HG02981 (cell line): ENCODE measurements at regions not wholly inside any gene's neighbourhood (a gene's known extent, or its start where the extent isn't known, plus 50 kb on each side); places are given as distances from the start of the nearest gene placed in this dataset.

Experiments used
- ATAC-seq: cut with Tn5 transposase; IDR thresholded peaks from one replicate; pipeline ENCODE4 v1.9.1; 2021; ENCODE audit warnings: mild to moderate bottlenecking, moderate library complexity; ENCODE audit not compliant: unreplicated experiment

DNA sequence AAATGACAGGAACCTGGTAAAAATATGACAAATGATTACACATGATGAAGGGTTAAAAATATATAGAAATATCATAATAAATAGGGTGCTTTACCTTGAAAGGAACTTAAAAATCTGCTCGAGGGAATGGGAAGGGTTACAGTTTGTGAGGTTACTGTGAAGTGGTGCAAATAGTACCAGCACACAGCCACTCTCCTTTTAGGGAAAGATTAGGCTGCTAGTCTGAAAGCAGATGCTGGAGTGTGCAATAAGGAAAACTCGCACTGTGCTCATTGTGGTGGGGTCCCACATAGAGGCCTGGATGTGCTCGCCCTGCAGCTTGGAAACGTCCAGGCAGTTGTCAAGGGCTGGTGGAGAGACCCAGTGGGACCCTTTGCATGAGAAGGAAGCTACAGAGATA, 145.9 kb upstream of the TBX20 start:
- ATAC-seq: no peak

DNA sequence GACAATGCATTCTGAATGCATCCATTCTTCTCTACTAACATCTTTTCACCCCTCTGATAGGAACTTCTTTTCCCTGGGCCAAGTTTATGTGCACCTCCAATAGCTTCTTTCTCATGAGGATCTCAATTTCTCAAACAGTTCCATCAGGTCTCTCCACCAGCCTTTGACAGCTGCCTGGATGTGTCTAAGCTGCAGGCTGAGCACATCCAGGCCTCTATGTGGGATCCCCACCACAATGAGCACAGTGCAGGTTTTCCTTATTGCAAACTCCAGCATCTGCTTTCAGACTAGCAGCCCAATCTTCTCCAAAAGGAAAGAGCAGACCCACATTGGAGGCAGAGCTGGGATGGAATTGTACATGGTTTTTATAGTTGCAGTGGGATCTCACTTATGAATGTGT, 145.3 kb upstream of the TBX20 start:
- ATAC-seq: no peak

DNA sequence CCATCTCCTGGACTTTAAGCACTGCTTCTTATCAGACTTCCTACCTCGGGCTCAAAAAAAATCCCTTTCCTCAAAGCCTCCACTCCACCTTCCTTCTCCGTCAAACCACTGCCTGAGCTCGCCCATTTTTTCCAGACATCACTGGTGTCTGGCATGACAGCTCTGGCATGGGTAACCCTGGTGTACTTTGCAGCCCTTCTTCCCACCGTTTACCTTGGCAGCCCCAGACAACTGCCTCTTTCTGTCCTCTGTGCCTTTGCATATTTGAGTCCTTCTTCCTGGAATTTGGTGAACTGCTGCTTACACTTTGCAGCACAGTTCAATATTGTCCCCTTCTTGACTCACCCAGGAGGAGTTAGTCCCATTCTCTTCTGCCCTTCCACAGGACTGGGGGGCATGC, 144.6 kb upstream of the TBX20 start:
- no peak for ATAC-seq

DNA sequence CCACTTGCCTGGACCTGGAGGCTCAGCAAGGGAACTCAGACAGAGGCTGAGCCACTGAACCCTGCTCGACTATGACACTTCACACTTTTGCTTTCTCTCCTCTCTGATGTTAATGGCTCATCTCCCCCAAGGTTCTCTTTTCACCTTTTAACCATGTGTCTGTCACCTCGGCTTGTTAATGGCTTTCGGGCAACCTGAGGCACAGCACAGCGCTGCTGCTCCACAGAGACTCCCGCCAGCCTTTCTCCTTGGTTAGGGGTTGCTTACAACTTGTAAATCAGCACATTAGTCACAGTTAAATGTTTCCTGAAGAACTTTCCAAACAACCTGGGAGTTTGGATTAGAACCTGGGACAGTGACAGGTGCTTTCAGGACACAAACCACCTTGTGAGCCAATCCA, 136.2 kb upstream of the TBX20 start:
- ATAC-seq: no peak

DNA sequence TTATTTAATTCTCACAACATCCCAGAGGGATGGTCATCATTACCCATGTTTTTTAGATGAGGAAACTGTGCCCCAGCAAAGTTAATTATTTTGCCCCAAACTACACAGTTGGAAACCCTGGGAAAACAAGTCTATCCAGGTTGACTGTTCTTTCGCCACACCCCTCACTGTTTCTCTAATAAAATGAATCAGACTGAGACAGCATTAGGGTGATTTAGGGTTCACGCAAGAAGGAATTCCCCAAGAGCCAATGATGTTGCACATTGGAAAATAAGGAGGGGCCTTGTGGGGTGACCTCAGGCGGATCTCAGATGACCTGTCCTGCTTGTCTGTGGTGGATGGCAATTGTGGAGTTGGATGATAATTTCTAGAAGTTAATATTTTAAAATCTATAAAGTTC, 135.7 kb upstream of the TBX20 start:
- ATAC-seq: no peak

DNA sequence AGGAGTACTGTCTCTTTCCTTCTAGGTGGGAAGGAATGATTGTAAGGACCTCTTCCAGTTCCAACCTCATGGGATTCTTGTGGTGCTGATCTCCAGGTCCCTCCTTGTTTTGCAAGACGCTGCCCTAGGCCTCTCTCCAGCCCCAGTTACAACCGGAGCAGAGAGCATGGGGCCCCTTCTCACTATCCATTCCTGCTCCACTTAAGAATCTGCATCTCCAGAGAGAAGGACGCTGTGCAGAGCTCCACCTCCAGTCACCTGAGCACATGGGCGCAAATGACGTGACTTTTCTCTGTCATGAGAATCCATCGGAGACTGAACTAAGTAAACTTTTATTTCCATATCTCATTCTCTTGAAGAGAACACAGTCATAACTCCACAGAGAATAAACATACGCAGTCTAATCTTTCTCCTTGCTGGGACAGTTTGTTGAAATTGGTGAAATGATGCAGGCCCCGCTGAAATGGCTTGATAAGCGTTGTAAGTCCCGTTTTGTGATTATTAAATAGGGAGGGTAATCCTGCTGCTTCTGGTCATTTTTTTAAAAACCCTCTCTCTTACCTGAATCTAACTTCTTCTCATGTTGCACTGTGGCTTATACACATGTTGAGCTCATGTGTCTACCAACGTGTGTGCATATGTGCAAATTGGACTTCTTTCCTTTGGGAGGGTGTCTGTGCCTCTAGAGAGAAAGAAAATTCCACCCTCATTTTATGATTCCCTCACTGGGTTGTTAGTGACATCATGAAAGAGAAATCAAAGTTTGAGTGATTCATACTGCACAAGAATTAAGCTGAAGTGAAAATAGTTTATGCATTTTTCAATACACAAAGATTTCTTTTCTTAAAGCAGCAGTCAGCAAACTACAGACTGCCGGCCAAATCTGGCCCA, 133.2 kb upstream of the TBX20 start:
- ATAC-seq: no peak

DNA sequence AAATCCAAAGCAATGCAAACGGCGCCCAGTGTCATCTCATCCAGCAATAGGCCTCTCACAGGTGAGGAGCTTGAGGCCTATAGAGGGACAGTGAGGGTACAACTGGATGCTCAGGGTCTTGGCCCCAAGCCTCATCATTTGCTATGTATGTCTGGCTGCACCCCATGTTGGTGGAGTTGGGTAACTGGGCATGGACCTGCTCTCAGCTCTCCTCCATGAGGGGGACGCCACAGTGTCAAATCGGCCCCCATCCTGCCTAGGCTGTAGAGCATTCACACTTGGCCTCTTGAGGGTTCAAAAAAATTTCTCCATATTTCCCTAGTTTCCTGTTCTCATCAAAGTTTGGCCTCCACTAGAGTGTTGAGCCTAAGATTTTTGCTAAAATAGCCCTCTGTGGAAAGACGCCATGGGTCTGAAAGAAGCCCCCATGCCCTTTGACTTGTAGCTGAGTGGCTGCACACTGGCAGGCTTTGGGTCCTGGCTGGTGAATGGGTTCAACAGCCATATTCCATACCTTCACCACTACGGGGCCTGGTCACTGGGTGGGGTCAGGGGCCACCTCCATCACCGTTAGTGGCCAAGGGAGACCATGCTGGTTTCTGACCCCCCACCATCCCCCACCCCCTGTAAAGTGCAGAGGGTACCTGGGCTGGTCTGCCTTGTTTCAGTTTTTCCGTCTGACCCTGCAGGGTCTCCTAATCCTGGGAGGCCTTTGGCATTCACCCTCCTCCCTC, 132.3 kb upstream of the TBX20 start:
- no peak for ATAC-seq

DNA sequence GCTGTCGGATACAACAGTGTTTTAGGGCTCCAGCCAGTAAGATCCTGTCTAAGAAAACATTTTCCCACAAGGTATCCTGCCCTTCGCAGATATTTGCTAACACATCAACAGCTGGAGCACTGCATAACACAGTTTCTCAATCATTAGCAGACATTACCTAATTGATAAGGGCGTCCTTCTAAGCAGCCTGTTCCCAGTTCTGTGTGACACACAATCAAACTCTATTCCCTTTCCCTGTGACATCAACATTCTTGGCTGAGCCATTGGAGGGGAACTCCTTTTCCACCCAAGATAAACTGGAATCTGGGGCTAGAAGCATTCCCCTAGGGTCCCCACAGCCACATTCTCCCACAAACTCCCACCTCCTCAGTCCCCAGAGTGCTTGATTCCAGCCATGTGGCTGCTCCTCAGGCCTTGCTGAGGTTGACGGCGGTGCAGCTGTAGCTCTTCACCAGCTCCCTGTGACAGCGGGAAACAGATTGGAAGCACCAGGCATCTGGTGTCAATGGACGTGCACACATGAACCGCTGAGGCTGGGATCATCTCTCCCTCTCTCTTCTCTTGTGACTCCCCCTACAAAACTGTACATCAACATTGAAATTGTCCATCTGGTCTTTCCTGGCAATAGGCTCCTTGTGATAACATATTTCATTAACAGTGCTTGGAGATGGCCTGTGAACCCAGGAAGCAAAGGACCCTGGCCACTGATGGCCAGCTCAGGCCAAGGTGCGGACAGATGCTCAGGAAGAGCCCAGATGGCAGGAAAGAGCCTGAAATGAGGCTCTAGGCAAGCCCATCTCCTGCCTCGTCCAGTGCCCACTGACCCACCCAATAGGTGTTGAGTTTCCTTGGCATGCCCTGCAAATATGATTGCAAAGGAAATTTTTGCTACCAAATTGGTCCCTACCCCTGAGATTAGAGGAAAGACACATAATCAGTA, 131.1 kb upstream of the TBX20 start:
- ATAC-seq: no peak

DNA sequence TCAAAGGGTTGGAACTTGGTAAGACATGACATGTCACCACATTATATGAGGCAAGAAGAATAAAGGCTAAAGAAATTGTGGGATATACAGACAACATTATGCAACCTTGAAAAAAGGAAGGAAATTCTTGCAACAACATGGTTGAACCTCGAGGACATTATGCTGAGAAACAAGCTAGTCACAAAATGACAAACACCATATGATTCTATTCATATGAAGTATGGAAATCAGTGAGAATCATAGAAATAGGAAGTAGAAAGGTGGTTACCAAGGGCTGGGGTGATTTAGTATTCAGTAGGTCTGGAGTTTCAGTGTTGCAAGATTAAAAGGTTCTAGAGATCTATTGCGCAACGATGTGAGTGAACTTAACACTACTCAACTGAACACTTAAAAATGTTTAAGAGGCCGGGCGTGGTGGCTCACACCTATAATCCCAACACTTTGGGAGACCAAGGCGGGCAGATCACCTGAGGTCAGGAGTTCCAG, 126.9 kb upstream of the TBX20 start:
- ATAC-seq: no peak

DNA sequence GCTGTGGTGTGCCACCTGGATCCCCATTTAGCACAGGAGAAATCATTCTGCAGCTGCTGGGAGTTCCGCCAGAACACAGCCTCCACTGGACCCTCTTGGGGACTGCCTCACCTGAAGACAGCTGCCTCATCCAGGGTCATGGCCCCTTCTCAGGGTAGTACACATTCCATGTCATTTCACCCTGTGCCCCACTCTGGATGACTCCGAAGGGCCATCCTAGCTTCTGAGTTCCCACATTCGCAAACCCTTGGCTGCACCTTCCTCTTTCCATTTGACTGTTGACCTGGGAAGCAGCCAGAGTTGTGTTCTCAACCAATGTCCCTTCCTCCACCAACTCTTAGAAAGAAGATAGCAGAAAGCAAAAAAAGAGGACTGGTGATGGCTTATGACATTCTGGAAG, 125.6 kb upstream of the TBX20 start:
- ATAC-seq: no peak

DNA sequence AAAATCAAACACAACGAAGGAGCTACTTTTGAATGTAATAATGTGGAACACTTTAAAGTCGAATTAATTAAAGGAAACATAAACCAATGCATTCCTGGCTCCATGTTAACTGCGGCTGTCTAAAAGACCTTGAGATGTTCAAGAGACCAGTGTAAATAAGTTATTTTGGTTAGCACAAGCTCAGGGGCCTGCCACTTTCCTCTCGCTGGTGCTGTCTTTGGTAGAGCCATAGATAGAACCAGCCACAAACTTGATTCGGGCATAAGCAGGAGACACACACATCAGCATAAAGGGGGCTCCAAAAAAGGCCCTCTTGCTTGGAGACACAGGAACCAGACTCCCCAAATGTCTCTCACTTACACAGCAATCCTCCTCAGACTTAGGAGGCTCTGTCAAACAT, 121.6 kb upstream of the TBX20 start:
- no peak for ATAC-seq

DNA sequence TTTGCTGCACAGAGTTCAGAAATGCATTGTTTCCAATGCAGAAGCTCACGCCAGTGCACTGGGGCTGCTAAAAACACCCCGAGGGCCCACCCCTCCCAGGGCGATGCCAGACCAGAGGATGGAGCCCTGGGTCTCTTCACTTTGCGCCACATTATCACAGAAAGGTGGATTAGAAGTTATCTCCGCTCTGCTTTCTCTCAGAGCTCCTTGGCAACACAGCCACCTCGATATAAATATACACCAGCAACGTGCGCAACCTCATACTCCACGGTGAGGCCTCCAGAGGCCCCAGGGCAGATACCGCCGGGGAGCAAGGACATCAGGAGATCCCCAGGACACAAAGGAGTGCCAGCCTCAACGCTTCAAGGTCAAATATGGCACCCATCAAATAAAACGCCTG, 121.0 kb upstream of the TBX20 start:
- no peak for ATAC-seq

DNA sequence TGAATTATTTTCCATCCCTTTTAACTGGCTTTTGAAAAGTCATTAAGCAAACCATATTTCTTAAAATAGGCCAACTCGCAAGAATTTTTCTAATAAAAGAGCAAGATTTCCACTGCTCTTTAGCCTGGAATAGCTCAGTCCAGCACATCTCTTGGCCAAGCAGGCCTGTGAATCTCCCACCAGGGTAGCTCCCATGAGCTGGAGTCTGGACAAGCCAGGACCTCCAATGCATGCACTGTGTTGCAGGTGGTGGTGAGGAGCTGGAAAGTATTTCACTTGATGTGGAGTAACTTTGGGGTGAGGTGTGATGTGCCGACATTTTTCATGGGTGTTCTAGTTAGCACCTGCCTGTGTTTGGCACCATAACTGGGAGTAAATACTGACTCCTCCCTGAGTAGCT, 117.3 kb upstream of the TBX20 start:
- ATAC-seq: no peak

DNA sequence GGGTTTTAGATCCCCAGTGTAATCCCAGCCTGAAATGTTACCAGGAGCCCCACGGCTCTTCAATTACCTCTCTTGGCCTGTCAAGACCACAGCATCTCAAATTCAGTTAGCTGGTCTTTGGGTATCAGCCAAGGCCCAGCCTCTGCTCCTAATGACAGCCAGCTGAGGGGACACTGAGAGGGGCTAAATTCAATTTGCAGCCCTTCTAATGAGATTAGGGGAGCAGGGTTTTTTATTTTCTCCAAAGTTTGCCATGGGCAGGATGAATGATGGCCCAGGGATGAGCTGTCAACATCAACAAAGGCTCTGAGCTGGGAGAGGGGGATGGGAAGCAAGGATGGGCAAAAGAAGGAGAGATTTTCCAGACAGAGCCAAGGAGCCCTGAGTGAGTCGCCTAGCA, 116.8 kb upstream of the TBX20 start:
- no peak for ATAC-seq

DNA sequence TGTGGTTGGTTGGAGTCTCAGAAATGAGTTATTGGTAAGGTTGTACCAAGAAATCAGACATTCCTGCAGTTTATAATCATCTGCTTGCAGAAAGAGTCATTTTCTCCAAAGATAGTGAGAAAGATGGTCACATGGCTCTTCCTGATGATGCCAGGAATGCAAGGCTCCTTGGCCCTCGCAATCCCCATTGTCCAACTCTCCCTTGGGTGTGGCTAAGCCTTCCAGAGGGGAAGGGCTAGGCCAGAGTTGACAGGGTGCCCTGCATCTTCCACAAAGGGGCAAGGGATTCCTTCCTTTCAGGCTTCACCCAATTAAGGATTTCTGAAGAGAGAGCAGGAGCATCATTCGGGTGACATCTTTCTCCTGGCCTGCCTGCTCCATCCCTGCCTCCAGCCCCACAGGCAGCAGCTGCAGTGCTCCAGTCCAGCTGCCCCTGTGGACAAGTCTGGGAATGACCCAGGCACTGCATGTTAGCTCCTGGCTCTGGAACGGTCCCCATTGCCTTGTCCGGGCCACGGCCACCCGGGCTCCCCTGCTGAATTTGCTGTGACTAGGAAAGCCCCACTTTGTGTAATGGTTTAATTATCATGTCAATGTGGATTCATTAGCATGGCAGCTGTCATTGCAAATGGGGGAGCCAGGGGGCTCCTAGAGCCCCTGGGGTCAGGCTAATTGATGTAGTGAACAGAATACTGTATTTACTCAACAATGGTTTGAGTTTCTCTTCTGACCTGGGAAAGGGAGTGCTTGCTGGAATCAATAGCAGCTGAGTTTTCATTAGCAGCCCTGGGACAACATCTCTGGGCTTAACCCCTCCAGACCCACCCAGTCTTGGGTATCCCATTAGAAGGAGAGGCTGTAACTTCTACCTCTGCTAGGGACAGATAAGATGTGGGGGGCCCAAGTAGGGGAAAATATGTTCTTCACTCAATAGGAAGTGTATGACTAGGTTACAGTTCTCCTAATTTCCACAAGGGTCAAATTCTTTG, 112.6 kb upstream of the TBX20 start:
- ATAC-seq: no peak

DNA sequence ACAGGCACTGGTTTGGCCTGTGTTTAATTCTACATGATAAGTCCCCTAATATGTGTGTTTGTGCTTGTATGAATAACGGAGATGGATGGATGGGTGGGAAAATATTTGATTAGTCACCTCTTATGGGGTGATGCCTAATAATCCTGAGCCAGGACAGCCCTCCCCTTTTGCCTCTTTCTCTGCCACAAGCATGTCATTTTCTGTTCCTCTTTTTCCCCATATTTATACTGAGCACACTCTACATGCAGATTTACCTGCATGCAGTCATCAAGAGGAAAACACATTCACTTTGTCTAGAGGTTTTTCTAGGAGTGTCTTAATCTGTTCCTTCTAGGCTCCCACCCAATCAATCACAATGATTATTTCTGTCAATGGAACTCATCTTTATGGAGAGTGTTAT, 111.6 kb upstream of the TBX20 start:
- no peak for ATAC-seq

DNA sequence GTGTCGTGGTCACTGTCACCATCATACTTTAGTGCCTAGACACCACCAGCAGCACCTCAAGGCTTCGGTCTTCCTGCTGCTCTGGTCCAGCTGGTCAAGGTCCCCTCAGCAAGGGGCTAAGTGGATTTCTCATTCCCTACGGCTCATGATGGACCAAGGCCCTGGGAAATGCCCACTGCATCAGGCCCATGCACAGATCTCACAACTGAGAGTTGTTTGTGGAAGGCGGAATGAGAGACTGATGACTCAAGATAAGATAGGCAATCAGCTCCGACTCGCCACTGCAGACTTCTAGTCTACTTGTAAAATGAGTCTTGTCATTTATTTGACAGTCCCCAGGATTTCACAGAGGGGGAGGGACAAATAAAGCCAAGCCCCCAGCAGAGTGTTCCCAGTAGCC, 108.4 kb upstream of the TBX20 start:
- no peak for ATAC-seq

DNA sequence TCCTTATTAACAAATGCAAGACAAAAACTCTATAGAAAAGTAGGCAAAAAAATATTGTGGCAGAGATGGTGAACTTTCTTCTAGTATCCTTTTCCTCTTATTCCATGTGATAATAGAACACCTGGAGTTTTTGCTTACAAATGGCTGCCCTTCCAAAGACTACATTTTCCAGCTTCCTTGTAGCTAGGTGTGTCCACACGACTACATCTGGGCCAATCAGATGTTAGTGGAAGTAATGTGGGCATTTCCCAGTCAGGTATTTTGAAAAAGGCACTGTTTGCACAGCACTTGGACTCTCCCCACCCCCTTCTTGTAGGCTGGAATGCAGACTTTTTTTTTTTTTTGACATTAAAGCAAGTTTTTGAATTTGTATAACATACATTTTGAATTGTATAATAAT, 105.5 kb upstream of the TBX20 start:
- ATAC-seq: no peak

DNA sequence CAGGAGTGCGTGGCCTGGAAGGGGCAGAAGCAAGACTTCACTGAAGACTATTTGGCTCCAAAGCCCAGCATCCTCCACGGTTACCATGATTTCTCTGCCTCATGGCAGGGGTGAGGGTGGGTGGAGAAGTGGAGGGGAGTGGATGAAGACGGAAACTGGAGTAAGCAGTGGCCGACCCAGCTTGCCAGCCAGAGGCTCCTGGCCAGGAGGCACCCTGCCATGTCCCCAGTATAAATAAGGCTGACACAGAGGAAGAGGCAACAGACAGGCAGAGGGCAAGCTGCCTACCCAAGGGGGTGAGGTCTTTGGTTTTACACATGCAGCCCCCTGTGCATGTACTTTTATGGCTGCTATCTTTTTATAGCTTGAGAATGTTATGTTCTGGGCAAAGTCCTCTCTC, 102.6 kb upstream of the TBX20 start:
- ATAC-seq: no peak

DNA sequence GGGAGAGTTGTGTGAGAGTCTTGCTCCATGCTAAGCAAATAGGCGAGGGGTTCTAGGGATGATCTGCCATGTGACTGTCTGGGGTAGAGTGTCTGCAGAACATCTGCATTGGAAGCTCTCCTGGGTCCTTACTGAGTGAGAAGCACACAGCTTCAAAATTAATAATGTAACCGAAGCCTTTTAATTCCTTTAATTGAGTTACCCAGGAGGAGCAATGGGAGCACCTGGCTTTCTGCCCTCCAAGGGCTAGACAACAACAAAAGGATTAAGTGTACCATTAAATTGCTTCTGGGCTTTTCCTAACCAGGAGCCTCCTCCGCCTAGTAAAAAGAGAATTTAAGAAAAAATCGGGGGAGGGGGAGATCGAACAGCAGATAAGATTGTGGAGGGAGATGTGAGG, 102.0 kb upstream of the TBX20 start:
- no peak for ATAC-seq
